ENCODE measurements at regions not wholly inside any gene's neighbourhood (a gene's known extent, or its start where the extent isn't known, plus 50 kb on each side); places are given as distances from the start of the nearest gene placed in this dataset.

GRCh38 chr2:6077585-6077984 lies 385.4 kb downstream of the SOX11 start:
- no peaks in the 10 kb centered on the region for H3K4me1 ChIP-seq (ENCODE audit: control insufficient read depth, insufficient read depth, low read length, poor library complexity, severe bottlenecking)
- no peak overlapping the region for H3K27ac ChIP-seq (ENCODE audit: insufficient read depth, low read length, poor library complexity, severe bottlenecking)
- H3K36me3 ChIP-seq (ENCODE audit: control insufficient read depth, insufficient read depth, low read length) = no peaks in the 10 kb centered on the region
- H3K27me3 ChIP-seq (replicated peaks; ENCODE audit: control insufficient read depth, insufficient read depth, low read length, poor library complexity, severe bottlenecking) = no peaks in the 10 kb centered on the region
- no peak for DNase-seq
- H3K9me3 ChIP-seq (ENCODE audit: control insufficient read depth, low read length) = no peaks in the 10 kb centered on the region
- H3K4me3 ChIP-seq (ENCODE audit: insufficient read depth, low read depth, low read length, poor library complexity, severe bottlenecking) = no peak overlapping the region

- Histone ChIP-seq H3K4me3 (ENCODE audit: insufficient read depth, low read depth, low read length, poor library complexity, severe bottlenecking) (no peak overlapping the region), H3K27ac (ENCODE audit: insufficient read depth, low read length, poor library complexity, severe bottlenecking) (no peak overlapping the region), H3K27me3 (replicated peaks; ENCODE audit: control insufficient read depth, insufficient read depth, low read length, poor library complexity, severe bottlenecking) (no peaks in the 10 kb centered on the region), H3K9me3 (ENCODE audit: control insufficient read depth, low read length) (no peaks in the 10 kb centered on the region), H3K4me1 (ENCODE audit: control insufficient read depth, insufficient read depth, low read length, poor library complexity, severe bottlenecking) (no peaks in the 10 kb centered on the region), H3K36me3 (ENCODE audit: control insufficient read depth, insufficient read depth, low read length) (no peaks in the 10 kb centered on the region)
- DNase-seq = no peak
Observed at GRCh38 chr2:6078414-6078813, 386.2 kb downstream of the SOX11 start.

- Histone ChIP-seq H3K9me3 (ENCODE audit: control insufficient read depth, low read length) (no peaks in the 10 kb centered on the region), H3K4me1 (ENCODE audit: control insufficient read depth, insufficient read depth, low read length, poor library complexity, severe bottlenecking) (no peaks in the 10 kb centered on the region), H3K4me3 (ENCODE audit: insufficient read depth, low read depth, low read length, poor library complexity, severe bottlenecking) (no peak overlapping the region), H3K27me3 (replicated peaks; ENCODE audit: control insufficient read depth, insufficient read depth, low read length, poor library complexity, severe bottlenecking) (no peaks in the 10 kb centered on the region), H3K36me3 (ENCODE audit: control insufficient read depth, insufficient read depth, low read length) (no peaks in the 10 kb centered on the region), H3K27ac (ENCODE audit: insufficient read depth, low read length, poor library complexity, severe bottlenecking) (no peak overlapping the region)
- no peak for DNase-seq
Observed at GRCh38 chr2:6079405-6079804, 387.2 kb downstream of the SOX11 start.

- H3K9me3 ChIP-seq (ENCODE audit: control insufficient read depth, low read length) = no peaks in the 10 kb centered on the region
- no peaks in the 10 kb centered on the region for H3K36me3 ChIP-seq (ENCODE audit: control insufficient read depth, insufficient read depth, low read length)
- no peak for DNase-seq
- H3K27me3 ChIP-seq (replicated peaks; ENCODE audit: control insufficient read depth, insufficient read depth, low read length, poor library complexity, severe bottlenecking) = no peaks in the 10 kb centered on the region
- no peaks in the 10 kb centered on the region for H3K4me1 ChIP-seq (ENCODE audit: control insufficient read depth, insufficient read depth, low read length, poor library complexity, severe bottlenecking)
- H3K4me3 ChIP-seq (ENCODE audit: insufficient read depth, low read depth, low read length, poor library complexity, severe bottlenecking) = no peak overlapping the region
- H3K27ac ChIP-seq (ENCODE audit: insufficient read depth, low read length, poor library complexity, severe bottlenecking) = no peak overlapping the region
Observed at GRCh38 chr2:6080932-6081753, 389.0 kb downstream of the SOX11 start.

- Histone ChIP-seq H3K27ac (ENCODE audit: insufficient read depth, low read length, poor library complexity, severe bottlenecking) (no peak overlapping the region), H3K9me3 (ENCODE audit: control insufficient read depth, low read length) (no peaks in the 10 kb centered on the region)
Observed at GRCh38 chr2:6081955-6082624, 389.9 kb downstream of the SOX11 start.

GRCh38 chr2:6082625-6083018 lies 390.4 kb downstream of the SOX11 start:
- Histone ChIP-seq H3K27ac (ENCODE audit: insufficient read depth, low read length, poor library complexity, severe bottlenecking) (no peak overlapping the region), H3K36me3 (ENCODE audit: control insufficient read depth, insufficient read depth, low read length) (no peaks in the 10 kb centered on the region), H3K27me3 (replicated peaks; ENCODE audit: control insufficient read depth, insufficient read depth, low read length, poor library complexity, severe bottlenecking) (no peaks in the 10 kb centered on the region), H3K4me1 (ENCODE audit: control insufficient read depth, insufficient read depth, low read length, poor library complexity, severe bottlenecking) (no peaks in the 10 kb centered on the region), H3K4me3 (ENCODE audit: insufficient read depth, low read depth, low read length, poor library complexity, severe bottlenecking) (no peak overlapping the region), H3K9me3 (ENCODE audit: control insufficient read depth, low read length) (no peaks in the 10 kb centered on the region)
- no peak for DNase-seq

More at GRCh38 chr2:6081955-6082624, 389.9 kb downstream of the SOX11 start:
- no peak for DNase-seq
- H3K4me1 ChIP-seq (ENCODE audit: control insufficient read depth, insufficient read depth, low read length, poor library complexity, severe bottlenecking) = no peaks in the 10 kb centered on the region
- H3K36me3 ChIP-seq (ENCODE audit: control insufficient read depth, insufficient read depth, low read length) = no peaks in the 10 kb centered on the region
- no peaks in the 10 kb centered on the region for H3K27me3 ChIP-seq (replicated peaks; ENCODE audit: control insufficient read depth, insufficient read depth, low read length, poor library complexity, severe bottlenecking)
- H3K4me3 ChIP-seq (ENCODE audit: insufficient read depth, low read depth, low read length, poor library complexity, severe bottlenecking) = no peak overlapping the region

GRCh38 chr2:6083136-6083535 lies 391.0 kb downstream of the SOX11 start:
- no peak overlapping the region for H3K27ac ChIP-seq (ENCODE audit: insufficient read depth, low read length, poor library complexity, severe bottlenecking)
- H3K4me1 ChIP-seq (ENCODE audit: control insufficient read depth, insufficient read depth, low read length, poor library complexity, severe bottlenecking) = no peaks in the 10 kb centered on the region
- no peaks in the 10 kb centered on the region for H3K27me3 ChIP-seq (replicated peaks; ENCODE audit: control insufficient read depth, insufficient read depth, low read length, poor library complexity, severe bottlenecking)
- H3K4me3 ChIP-seq (ENCODE audit: insufficient read depth, low read depth, low read length, poor library complexity, severe bottlenecking) = no peak overlapping the region
- H3K9me3 ChIP-seq (ENCODE audit: control insufficient read depth, low read length) = no peaks in the 10 kb centered on the region
- H3K36me3 ChIP-seq (ENCODE audit: control insufficient read depth, insufficient read depth, low read length) = no peaks in the 10 kb centered on the region
- DNase-seq = no peak

GRCh38 chr2:6089474-6089873 lies 397.3 kb downstream of the SOX11 start:
- Histone ChIP-seq H3K27ac (ENCODE audit: insufficient read depth, low read length, poor library complexity, severe bottlenecking) (no peak overlapping the region), H3K4me1 (ENCODE audit: control insufficient read depth, insufficient read depth, low read length, poor library complexity, severe bottlenecking) (no peaks in the 10 kb centered on the region), H3K4me3 (ENCODE audit: insufficient read depth, low read depth, low read length, poor library complexity, severe bottlenecking) (no peak overlapping the region), H3K36me3 (ENCODE audit: control insufficient read depth, insufficient read depth, low read length) (no peaks in the 10 kb centered on the region), H3K27me3 (replicated peaks; ENCODE audit: control insufficient read depth, insufficient read depth, low read length, poor library complexity, severe bottlenecking) (no peaks in the 10 kb centered on the region), H3K9me3 (ENCODE audit: control insufficient read depth, low read length) (no peaks in the 10 kb centered on the region)
- no peak for DNase-seq

- Histone ChIP-seq H3K36me3 (ENCODE audit: control insufficient read depth, insufficient read depth, low read length) (no peaks in the 10 kb centered on the region), H3K4me3 (ENCODE audit: insufficient read depth, low read depth, low read length, poor library complexity, severe bottlenecking) (no peak overlapping the region), H3K9me3 (ENCODE audit: control insufficient read depth, low read length) (no peaks in the 10 kb centered on the region), H3K27ac (ENCODE audit: insufficient read depth, low read length, poor library complexity, severe bottlenecking) (no peak overlapping the region), H3K27me3 (replicated peaks; ENCODE audit: control insufficient read depth, insufficient read depth, low read length, poor library complexity, severe bottlenecking) (no peaks in the 10 kb centered on the region), H3K4me1 (ENCODE audit: control insufficient read depth, insufficient read depth, low read length, poor library complexity, severe bottlenecking) (no peaks in the 10 kb centered on the region)
- DNase-seq = no peak
Observed at GRCh38 chr2:6103372-6103771, 411.2 kb downstream of the SOX11 start.

- H3K9me3 ChIP-seq (ENCODE audit: control insufficient read depth, low read length) = no peaks in the 10 kb centered on the region
- DNase-seq = no peak
- no peaks in the 10 kb centered on the region for H3K36me3 ChIP-seq (ENCODE audit: control insufficient read depth, insufficient read depth, low read length)
- no peak overlapping the region for H3K4me3 ChIP-seq (ENCODE audit: insufficient read depth, low read depth, low read length, poor library complexity, severe bottlenecking)
- no peaks in the 10 kb centered on the region for H3K4me1 ChIP-seq (ENCODE audit: control insufficient read depth, insufficient read depth, low read length, poor library complexity, severe bottlenecking)
- H3K27me3 ChIP-seq (replicated peaks; ENCODE audit: control insufficient read depth, insufficient read depth, low read length, poor library complexity, severe bottlenecking) = no peaks in the 10 kb centered on the region
- no peak overlapping the region for H3K27ac ChIP-seq (ENCODE audit: insufficient read depth, low read length, poor library complexity, severe bottlenecking)
Observed at GRCh38 chr2:6103949-6104348, 411.8 kb downstream of the SOX11 start.

Data from effector memory CD4-positive, alpha-beta T cell (primary cell).